Vagina (tissue), 2 donors: ENCODE measurements at regions not wholly inside any gene's neighbourhood (a gene's known extent, or its start where the extent isn't known, plus 50 kb on each side); places are given as distances from the start of the nearest gene placed in this dataset.

Experiments
- CTCF ChIP-seq, 3 experiments: fragments of 450-650 bp in 2 of 3; fragments of 200-600 bp in 1 of 3; sonication (generic) in 1 of 3; IDR thresholded peaks; one replicate each; pipeline ENCODE4 v1.5.1; 2017 to 2019; ENCODE audit warnings: antibody characterized with exemption in 3 of 3, mild to moderate bottlenecking in 2 of 3, moderate library complexity in 2 of 3
- POLR2A ChIP-seq, 2 donors: fragments of 450-650 bp; IDR thresholded peaks; one replicate each; pipeline ENCODE4 v1.6.1; 2017; ENCODE audit warnings: antibody characterized with exemption in 2 of 2, mild to moderate bottlenecking in 2 of 2, moderate library complexity in 2 of 2

GRCh38 chr4:124777007-124777406 is 64.5 kb upstream of the ANKRD50 start:
- no peak for TF ChIP-seq CTCF (IDR thresholded peaks at IDR 0.05)
- no peak for TF ChIP-seq POLR2A (IDR thresholded peaks at IDR 0.05)
